GM21786 (cell line): ENCODE measurements at regions not wholly inside any gene's neighbourhood (a gene's known extent, or its start where the extent isn't known, plus 50 kb on each side); places are given as distances from the start of the nearest gene placed in this dataset.

ENCODE experiments used
- ATAC-seq: cut with Tn5 transposase; IDR thresholded peaks from one replicate; pipeline ENCODE4 v1.9.1; 2021; ENCODE audit not compliant: unreplicated experiment

DNA sequence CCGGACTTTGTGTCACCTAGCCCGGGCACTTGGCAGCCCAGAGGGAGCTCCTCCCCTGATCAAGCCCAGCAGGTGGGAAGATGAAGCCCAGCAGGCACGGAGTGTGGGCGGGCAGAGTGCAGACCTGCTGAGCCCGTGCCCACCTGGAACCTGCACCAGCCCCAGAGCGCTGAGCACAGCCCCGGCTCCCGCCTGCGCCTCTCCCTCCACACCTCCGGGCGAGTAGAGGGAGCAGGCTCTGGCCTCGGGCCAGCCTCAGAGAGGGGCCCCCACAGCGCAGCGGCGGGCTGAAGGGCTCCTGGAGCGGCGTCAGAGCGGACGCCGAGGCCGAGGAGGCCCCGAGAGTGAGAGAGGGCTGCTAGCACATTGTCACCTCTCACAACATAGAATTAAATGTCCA is 257.7 kb downstream of the VGLL3 start:
- ATAC-seq: no peak

DNA sequence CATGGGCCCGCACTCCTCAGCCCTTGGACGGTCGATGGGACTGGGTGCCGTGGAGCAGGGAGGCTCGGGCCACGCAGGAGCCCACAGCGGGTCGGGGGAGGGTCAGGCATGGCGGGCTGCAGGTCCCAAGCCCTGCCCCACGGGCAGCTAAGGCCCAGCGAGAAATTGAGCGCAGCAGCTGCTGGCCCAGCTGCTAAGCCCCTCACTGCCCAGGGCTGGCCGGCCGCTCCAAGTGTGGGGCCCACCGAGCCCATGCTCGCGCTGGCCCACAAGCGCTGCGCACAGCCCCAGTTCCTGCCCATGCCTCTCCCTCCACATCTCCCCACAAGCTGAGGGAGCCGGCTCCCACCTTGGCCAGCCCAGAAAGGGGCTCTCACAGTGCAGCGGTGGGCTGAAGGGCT is 259.4 kb downstream of the VGLL3 start:
- no peak for ATAC-seq

GRCh38 chr3:86723433-86723832 is 267.5 kb downstream of the VGLL3 start:
- no peak for ATAC-seq

- ATAC-seq: no peak
Observed at GRCh38 chr3:86711634-86712033, 279.3 kb downstream of the VGLL3 start.

GRCh38 chr3:86708893-86709292 is 282.1 kb downstream of the VGLL3 start:
- no peak for ATAC-seq

GRCh38 chr3:86702381-86702958 is 288.5 kb downstream of the VGLL3 start:
- no peak for ATAC-seq

GRCh38 chr3:86695752-86696151 is 295.2 kb downstream of the VGLL3 start:
- no peak for ATAC-seq

DNA sequence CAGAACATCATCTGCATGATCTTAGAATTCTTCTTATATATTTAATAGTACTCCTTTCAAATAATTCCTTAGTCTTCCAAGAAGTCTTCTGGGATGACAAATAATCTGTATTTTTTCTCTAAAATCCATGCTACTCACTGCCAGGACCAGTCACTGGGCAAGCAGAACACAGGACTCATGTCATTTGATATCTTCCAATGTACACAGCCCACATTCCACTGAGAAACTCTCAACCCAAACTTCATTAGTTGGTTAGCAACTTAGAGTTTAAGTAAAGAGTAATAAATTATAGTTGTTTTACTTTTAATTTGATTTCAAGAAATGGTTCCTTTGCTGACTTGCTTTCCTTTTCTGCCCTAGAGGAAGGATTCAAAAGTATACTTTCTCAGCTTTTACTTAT is 317.0 kb downstream of the VGLL3 start:
- no peak for ATAC-seq

DNA sequence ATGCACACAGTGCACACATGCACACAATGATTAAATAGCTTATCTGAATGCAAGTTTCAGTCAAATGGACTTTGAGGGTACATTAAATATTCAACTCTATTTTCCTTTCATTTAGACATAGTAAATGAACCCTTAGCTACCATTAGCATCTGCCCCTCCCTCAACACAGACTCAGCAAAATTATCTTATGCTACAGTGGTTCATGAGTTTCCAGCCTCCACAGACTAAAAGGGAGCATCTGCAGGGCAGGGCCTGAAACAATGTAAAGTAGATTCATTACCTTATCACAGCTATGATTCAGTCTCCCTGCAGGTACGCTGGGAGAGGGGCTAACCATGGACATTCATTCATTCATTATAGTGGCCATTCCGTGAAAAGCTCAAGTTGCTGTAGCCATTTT is 329.1 kb downstream of the VGLL3 start:
- ATAC-seq: no peak

GRCh38 chr3:86658876-86659275 is 332.1 kb downstream of the VGLL3 start:
- no peak for ATAC-seq

DNA sequence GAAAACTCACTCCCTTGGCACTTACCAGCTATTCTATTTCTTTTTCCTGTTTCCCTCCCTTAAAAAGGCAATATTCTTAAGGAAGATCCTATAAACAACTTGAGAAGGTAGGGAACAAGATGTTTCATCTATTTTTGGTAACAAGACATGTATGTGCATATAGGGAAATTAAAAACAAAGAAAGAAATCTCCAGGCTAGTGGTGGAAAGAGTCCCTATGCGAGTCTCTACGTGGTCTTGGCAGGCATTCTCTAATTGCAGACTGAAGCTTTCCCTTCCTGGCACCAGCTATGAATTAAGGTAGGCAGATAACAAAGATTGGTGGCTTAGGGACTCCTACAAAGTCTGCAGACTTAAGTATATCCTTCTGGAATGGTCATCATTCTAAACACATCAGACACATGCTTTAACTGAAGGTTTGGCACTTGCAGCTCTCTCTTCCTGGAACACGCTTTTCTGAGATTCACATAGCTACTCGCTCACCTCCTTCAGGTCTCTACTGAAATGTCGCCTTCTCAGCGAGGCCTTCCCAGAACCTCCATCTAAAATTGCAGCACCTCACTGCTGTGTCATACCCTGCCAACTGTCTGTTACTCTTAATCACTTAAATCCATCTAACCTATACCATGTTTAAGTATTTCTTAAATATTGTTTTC is 336.0 kb downstream of the VGLL3 start:
- ATAC-seq: no peak

- ATAC-seq: no peak
Observed at GRCh38 chr3:86653661-86654205, 337.2 kb downstream of the VGLL3 start.

DNA sequence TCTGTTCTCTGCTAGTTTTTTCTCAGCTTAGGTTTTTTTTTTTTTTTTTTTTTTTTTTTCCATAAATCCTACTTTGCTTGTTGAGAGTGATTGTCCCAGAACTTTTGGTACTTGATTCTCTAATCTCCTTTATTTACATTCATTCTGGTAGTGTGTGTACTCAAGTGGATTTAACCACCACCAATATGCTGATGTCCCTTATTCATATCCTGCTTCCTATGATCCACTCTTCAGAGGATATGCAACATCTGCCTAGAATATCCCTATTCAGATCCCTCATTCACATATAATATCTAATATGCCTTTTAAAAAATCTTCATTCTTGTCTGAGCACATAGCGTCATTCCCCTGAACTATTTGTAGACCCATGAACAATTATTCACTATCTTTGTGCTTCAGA is 342.9 kb downstream of the VGLL3 start:
- ATAC-seq: no peak

GRCh38 chr3:86645756-86646155 is 345.2 kb downstream of the VGLL3 start:
- ATAC-seq: no peak

GRCh38 chr3:86634361-86634760 is 356.6 kb downstream of the VGLL3 start:
- no peak for ATAC-seq

DNA sequence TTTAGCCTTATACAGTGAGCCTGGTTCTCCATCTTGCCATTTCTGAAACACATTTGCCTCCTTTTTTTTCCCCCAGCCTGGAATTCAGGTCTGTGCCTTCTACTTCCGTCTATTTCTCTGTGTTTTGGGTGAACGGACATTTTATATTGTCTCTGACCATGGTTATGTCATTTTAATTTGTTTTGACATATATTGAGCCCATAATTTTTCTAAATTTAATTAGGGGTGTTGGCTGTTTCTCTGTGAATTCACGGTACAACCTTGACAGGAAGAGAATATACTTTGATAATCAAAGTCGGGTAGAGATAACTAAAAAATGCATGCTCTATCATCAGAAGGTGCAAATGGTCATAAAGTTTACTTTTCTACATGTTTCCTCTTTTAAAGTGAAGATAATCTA is 361.4 kb downstream of the VGLL3 start:
- ATAC-seq: no peak

DNA sequence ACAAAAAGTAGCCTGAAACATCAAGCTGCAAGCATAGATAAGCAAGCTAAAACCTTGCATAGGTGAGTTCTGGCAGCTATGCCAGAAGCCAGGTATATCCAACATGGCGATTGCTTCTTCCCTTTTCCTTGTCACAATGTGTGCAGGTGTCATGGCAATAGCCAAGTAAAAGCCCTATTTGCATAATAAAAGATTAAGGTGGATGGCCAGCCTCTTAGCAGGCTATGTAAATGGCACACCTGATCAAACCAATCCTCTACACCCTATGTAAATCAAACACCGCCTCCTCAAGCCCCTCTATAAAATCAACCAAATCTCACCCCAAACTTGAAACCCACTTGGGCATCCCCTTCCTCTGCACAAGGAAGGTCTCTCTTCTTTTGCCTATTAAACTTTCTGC is 366.8 kb downstream of the VGLL3 start:
- no peak for ATAC-seq

- ATAC-seq: no peak
Observed at GRCh38 chr3:86618706-86619105, 372.2 kb downstream of the VGLL3 start.

- no peak for ATAC-seq
Observed at GRCh38 chr3:86605166-86605565, 385.8 kb downstream of the VGLL3 start.

DNA sequence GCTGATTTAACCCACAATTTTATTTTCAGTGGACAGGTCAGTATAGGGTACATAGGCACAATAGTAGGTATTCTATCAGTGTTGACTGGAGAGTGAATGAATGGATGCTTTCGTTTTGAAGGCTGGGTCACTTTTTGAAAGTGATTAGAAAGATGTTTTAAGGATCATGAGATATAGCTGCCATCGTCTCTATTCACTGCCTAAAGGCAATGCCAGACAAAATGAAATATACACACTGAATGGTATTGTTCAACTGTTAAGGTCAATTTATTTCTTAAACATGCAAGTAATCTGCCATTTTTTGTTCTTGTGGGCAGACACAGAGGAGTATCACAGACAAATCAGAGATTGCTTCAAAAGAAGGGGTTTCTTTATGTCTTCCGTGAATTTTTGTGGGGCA is 395.3 kb downstream of the VGLL3 start:
- ATAC-seq: no peak

DNA sequence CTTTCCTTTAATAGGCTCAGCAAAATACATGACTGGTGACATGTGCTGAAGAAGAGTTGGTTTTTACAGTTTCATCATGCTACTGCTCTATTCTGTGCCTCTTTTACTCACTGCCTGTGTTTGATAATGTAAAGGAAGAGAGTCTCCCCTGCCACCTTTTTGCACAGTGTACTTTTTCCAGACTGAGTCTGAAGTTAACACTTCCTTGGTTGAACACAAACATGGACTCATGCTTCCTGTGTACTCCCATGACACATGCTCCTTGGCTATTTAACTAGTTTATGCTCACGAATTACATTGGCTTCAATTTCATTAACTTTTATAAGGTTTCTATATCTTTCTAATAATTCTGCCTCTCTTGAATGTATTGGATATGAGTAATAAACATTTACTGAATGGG is 396.1 kb downstream of the VGLL3 start:
- ATAC-seq: no peak

DNA sequence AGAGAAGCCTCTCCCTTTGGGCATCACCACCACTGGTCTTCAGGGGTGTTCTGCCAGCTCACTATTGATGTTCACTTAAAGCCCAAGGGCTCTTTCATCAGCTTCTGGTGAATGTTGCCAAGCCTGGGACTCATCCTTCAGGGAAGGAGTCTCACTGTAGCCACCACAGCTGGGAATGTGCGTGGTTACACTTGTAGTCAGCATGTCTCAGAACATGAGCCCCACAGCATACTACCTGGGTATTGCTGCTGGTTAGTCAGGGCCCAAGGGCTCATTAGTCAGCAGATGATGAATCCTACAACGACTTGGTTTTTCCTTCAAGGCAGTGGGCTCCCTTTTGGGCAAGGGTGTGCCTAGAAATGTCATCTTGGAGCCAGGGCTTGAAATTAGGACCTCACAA is 412.9 kb downstream of the VGLL3 start:
- ATAC-seq: no peak

GRCh38 chr3:86563400-86563970 is 427.5 kb downstream of the VGLL3 start:
- ATAC-seq: peak; percentile 61
